HEK293 (cell line): ENCODE measurements at regions not wholly inside any gene's neighbourhood (a gene's known extent, or its start where the extent isn't known, plus 50 kb on each side); places are given as distances from the start of the nearest gene placed in this dataset.

Experiments
- CTCF ChIP-seq: fragments of 450-650 bp; formaldehyde crosslinking; IDR thresholded peaks from 2 replicates; pipeline ENCODE4 v1.5.1; 2016; ENCODE audit warnings: missing biosample characterization, missing genetic modification characterization
- ZNF302 ChIP-seq: fragments of 450-650 bp; formaldehyde crosslinking; IDR thresholded peaks from 2 replicates; pipeline ENCODE4 v1.5.1; 2016; ENCODE audit warnings: missing biosample characterization, missing genetic modification characterization, low read depth
- ZNF561 ChIP-seq: fragments of 450-650 bp; IDR thresholded peaks from 2 replicates; pipeline ENCODE4 v1.5.1; 2018; ENCODE audit warnings: missing biosample characterization, missing genetic modification characterization, borderline replicate concordance

DNA sequence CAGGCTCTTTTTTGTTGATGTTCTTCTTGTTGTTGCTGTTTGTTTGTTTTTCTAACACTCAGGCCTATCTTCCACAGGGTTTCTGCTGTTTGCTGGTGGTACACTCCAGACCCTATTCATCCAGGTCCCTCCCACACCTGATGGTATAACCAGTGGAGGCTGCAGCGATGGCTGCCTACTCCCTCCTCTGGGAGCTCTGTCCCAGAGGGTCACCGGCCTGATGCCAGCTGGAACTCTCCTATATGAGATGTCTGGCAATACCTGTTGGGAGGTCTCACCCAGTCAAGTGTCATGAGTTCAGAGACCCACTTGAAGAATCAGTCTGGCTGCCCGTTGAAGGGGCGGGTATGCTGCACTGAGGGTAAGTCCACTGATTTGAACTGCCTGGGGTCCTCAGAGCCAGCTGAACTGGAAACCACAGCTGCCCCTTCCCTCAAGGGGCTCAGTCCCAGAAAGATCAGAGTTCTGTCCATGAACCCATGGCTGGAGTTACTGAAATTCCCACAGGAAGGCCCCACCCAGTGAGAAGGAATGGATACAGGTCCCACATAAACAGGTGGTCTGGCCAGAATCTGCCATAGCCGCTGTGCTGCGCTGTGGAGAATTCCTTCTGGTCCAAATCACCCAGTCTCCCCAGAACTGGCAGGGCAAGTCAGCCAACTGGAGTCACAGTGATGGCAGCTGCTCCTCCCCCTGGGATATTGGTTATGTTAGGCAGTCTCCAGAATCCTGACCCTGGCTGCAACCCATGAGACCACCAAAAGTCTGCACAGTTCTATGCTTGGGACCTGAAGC is 664.4 kb downstream of the FRK start:
- TF ChIP-seq ZNF302 (tag by site-specific recombination) (no peak), CTCF (tag by site-specific recombination) (no peak), ZNF561 (tag by site-specific recombination) (no peak)
